ENCODE measurements at regions not wholly inside any gene's neighbourhood (a gene's known extent, or its start where the extent isn't known, plus 50 kb on each side); places are given as distances from the start of the nearest gene placed in this dataset.
"Not testable (repeated sequence)": the region's sequence is repeated elsewhere in the genome, so short reads cannot be mapped to it uniquely, and the experiment has no call there.

DNA sequence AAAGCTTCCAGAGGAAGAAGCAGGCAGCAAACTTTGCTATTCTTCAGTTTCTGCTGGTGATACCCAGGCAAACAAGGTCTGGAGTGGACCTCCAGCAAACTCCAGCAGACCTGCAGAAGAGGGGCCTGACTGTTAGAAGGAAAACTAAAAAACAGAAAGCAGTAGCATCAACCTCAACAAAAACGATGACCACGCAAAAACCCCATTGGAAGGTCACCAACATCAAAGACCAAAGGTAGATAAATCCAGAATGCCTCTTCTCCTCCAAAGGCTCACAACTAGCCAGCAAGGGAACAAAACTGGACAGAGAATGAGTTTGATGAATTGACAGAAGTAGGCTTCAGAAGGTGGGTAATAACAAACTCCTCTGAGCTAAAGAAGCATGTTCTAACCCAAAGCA is 127.1 kb downstream of the SLITRK1 start:
- H3K27ac ChIP-seq (ENCODE audit: low read depth, low read length); H3K27me3 Mint-ChIP-seq; H3K36me3 ChIP-seq (ENCODE audit: insufficient read depth, low read length); H3K27ac Mint-ChIP-seq; intact Hi-C loops (cut with micrococcal nuclease); H3K4me1 ChIP-seq (ENCODE audit: insufficient read depth, low read length); POLR2A ChIA-PET (ENCODE audit: partially characterized antibody); DNase-seq; CTCF ChIA-PET (ENCODE audit: partially characterized antibody); H3K27me3 ChIP-seq (ENCODE audit: insufficient read depth, low read length); H3K4me3 ChIP-seq (ENCODE audit: low read length in 2 of 2); H3K36me3 Mint-ChIP-seq; H3K4me1 Mint-ChIP-seq; H3K9me3 ChIP-seq (ENCODE audit: control insufficient read depth in 1 of 2, low read length in 2 of 2); H3K4me3 Mint-ChIP-seq: not testable (repeated sequence)
- H3K9me3 Mint-ChIP-seq: peaks cover 0 to 19% (median 5%) of the 10 kb centered on the region in 8 donors

DNA sequence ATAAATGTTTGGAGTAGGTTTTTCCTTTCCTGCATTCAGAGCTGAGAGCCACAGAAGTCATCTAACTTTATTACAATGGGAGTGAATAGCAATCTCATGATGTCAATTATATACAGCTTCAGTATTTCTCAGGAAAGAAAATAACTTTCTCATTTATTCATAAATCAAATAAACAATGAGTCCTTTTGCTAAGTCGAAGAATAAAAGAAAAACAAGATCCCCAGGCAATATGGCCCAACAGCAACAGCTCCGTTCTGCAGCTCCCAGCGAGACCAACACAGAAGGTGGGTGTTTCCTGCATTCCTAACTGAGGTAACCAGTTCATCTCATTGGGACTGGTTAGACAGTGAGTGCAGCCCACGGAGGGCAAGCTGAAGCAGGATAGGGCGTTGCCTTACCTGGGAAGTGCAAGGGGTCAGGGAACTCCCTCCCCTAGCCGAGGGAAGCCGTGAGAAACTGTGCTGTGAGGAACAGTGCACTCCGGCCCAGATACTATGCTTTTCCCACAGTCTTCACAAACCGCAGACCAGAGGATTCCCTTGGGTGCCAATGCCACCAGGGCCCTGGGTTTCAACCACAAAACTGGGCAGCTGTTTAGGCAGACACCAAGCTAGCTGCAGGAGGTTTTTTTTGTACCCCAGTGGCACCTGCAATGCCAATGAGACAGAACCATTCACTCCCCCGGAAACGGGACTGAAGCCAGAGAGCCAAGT is 128.2 kb downstream of the SLITRK1 start:
- intact Hi-C loops (cut with micrococcal nuclease): no loop called here
- Mint-ChIP-seq H3K4me3 (no peak overlapping the region), H3K36me3 (no peaks in the 10 kb centered on the region), H3K27me3 (no peaks in the 10 kb centered on the region), H3K27ac (no peak overlapping the region), H3K9me3 (peaks cover 0 to 16% (median 6%) of the 10 kb centered on the region in 8 donors), H3K4me1 (no peaks in the 10 kb centered on the region)
- Histone ChIP-seq H3K9me3 (ENCODE audit: control insufficient read depth in 1 of 2, low read length in 2 of 2) (no peaks in the 10 kb centered on the region), H3K4me3 (ENCODE audit: low read length in 2 of 2) (no peak overlapping the region), H3K36me3 (ENCODE audit: insufficient read depth, low read length) (no peaks in the 10 kb centered on the region), H3K27ac (ENCODE audit: low read depth, low read length) (no peak overlapping the region), H3K4me1 (ENCODE audit: insufficient read depth, low read length) (no peaks in the 10 kb centered on the region), H3K27me3 (ENCODE audit: insufficient read depth, low read length) (no peaks in the 10 kb centered on the region)
- DNase-seq: no peak
- ChIA-PET POLR2A (ENCODE audit: partially characterized antibody) (no interaction called here), CTCF (ENCODE audit: partially characterized antibody) (no interaction called here)

DNA sequence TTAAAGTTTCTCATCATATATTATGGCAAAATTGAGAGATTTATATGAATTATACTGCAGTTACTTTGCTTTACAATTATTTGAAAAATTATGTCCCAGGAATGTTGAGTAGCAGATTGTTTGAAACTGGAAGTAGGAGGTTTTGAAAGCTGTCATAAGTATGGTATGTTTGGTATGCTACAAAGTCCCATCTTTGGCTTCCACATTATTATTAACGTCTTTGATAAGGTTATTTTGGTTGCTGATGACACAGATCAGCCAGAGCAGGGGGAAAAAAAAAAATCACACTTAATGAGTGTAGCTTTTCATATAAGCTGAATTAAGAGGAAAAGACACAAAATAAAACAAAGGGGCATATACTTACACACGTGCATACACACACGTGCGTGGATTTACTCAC is 130.1 kb downstream of the SLITRK1 start:
- Mint-ChIP-seq H3K4me3 (no peak overlapping the region), H3K36me3 (no peaks in the 10 kb centered on the region), H3K27me3 (no peaks in the 10 kb centered on the region), H3K4me1 (no peaks in the 10 kb centered on the region), H3K9me3 (peaks cover 0 to 15% (median 5%) of the 10 kb centered on the region in 8 donors), H3K27ac (no peak overlapping the region)
- DNase-seq: no peak
- Histone ChIP-seq H3K36me3 (ENCODE audit: insufficient read depth, low read length) (no peaks in the 10 kb centered on the region), H3K27me3 (ENCODE audit: insufficient read depth, low read length) (no peaks in the 10 kb centered on the region), H3K4me1 (ENCODE audit: insufficient read depth, low read length) (no peaks in the 10 kb centered on the region), H3K9me3 (ENCODE audit: control insufficient read depth in 1 of 2, low read length in 2 of 2) (no peaks in the 10 kb centered on the region), H3K27ac (ENCODE audit: low read depth, low read length) (no peak overlapping the region), H3K4me3 (ENCODE audit: low read length in 2 of 2) (no peak overlapping the region)
- ChIA-PET POLR2A (ENCODE audit: partially characterized antibody) (no interaction called here), CTCF (ENCODE audit: partially characterized antibody) (no interaction called here)
- intact Hi-C loops (cut with micrococcal nuclease): no loop called here

DNA sequence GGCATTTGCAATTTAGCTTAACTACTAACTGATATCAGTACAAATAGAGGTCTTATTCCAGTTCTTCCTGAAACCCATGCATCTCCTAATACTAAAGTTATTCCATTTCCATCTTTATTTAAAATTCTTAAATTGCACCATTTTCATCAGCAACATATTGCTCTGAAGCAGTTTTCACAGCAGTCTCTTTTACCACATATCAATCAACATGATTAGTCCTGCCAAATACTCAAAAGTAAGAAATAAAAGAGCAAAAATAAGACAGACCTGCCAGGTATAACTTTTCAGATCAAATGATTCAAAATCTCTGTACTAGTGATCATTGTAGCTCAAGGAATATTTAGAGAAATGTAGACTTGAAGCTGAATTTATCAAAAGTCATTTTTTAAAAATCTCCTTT is 141.7 kb downstream of the SLITRK1 start:
- H3K36me3 Mint-ChIP-seq: no peaks in the 10 kb centered on the region
- CTCF ChIA-PET (ENCODE audit: partially characterized antibody): no interaction called here
- intact Hi-C loops (cut with micrococcal nuclease): no loop called here
- H3K4me1 Mint-ChIP-seq: no peaks in the 10 kb centered on the region
- no peak overlapping the region for H3K27ac ChIP-seq (ENCODE audit: low read depth, low read length)
- H3K36me3 ChIP-seq (ENCODE audit: insufficient read depth, low read length): no peaks in the 10 kb centered on the region
- no peak overlapping the region for H3K27ac Mint-ChIP-seq
- no peaks in the 10 kb centered on the region for H3K27me3 ChIP-seq (ENCODE audit: insufficient read depth, low read length)
- peaks cover 0 to 3% (median 0%) of the 10 kb centered on the region in 8 donors for H3K9me3 Mint-ChIP-seq
- no peak overlapping the region for H3K4me3 Mint-ChIP-seq
- no peak for DNase-seq
- POLR2A ChIA-PET (ENCODE audit: partially characterized antibody): no interaction called here
- no peaks in the 10 kb centered on the region for H3K27me3 Mint-ChIP-seq
- no peaks in the 10 kb centered on the region for H3K9me3 ChIP-seq (ENCODE audit: control insufficient read depth in 1 of 2, low read length in 2 of 2)
- H3K4me1 ChIP-seq (ENCODE audit: insufficient read depth, low read length): no peaks in the 10 kb centered on the region
- H3K4me3 ChIP-seq (ENCODE audit: low read length in 2 of 2): no peak overlapping the region

DNA sequence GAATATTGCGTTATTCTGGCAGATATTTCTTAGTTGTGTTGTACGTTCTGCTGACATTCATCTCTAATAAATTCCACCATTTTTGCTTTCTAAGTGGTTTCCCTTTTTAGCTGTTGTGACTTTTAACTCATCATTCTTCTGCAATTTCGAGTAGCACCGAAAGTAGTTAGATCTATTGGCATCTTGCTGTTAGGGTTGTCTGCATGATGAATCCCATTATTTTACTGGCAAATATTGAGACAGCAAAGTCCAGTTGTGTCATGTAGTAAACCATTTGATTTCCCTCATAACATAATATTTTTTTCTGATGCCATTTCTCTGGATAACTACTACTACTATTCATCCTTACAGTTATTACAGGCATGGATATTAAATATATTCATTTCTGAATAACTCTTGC is 143.9 kb downstream of the SLITRK1 start:
- Mint-ChIP-seq H3K27me3 (no peaks in the 10 kb centered on the region), H3K9me3 (no peaks in the 10 kb centered on the region), H3K4me3 (no peak overlapping the region), H3K36me3 (no peaks in the 10 kb centered on the region), H3K4me1 (no peaks in the 10 kb centered on the region), H3K27ac (no peak overlapping the region)
- ChIA-PET CTCF (ENCODE audit: partially characterized antibody) (no interaction called here), POLR2A (ENCODE audit: partially characterized antibody) (no interaction called here)
- intact Hi-C loops (cut with micrococcal nuclease): no loop called here
- Histone ChIP-seq H3K36me3 (ENCODE audit: insufficient read depth, low read length) (no peaks in the 10 kb centered on the region), H3K9me3 (ENCODE audit: control insufficient read depth in 1 of 2, low read length in 2 of 2) (no peaks in the 10 kb centered on the region), H3K4me3 (ENCODE audit: low read length in 2 of 2) (no peak overlapping the region), H3K27ac (ENCODE audit: low read depth, low read length) (no peak overlapping the region), H3K4me1 (ENCODE audit: insufficient read depth, low read length) (no peaks in the 10 kb centered on the region), H3K27me3 (ENCODE audit: insufficient read depth, low read length) (no peaks in the 10 kb centered on the region)
- no peak for DNase-seq

DNA sequence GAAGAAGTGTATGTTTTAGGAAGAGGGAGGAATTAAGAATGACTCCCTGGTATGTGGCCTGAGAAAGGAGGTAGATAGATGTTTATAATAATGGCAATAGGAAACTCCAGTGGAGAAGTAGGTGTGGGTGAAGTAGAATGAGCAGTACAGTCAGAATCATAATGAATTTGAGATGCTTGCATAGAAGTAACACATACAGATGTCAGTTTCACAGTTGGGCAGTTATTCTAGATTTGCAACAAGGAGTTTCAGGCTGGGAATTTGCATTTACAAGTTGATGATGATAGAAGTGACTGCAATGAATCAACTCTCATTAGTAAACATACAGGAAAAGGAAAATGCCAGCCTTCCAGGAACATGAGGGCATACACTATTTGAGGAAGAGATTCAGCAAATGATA is 149.0 kb downstream of the SLITRK1 start:
- Histone ChIP-seq H3K9me3 (ENCODE audit: control insufficient read depth in 1 of 2, low read length in 2 of 2) (no peaks in the 10 kb centered on the region), H3K27ac (ENCODE audit: low read depth, low read length) (no peak overlapping the region), H3K4me3 (ENCODE audit: low read length in 2 of 2) (no peak overlapping the region), H3K4me1 (ENCODE audit: insufficient read depth, low read length) (no peaks in the 10 kb centered on the region), H3K27me3 (ENCODE audit: insufficient read depth, low read length) (no peaks in the 10 kb centered on the region), H3K36me3 (ENCODE audit: insufficient read depth, low read length) (no peaks in the 10 kb centered on the region)
- Mint-ChIP-seq H3K27me3 (no peaks in the 10 kb centered on the region), H3K4me3 (no peak overlapping the region), H3K36me3 (no peaks in the 10 kb centered on the region), H3K4me1 (no peaks in the 10 kb centered on the region), H3K9me3 (peaks cover 0 to 3% (median 0%) of the 10 kb centered on the region in 8 donors), H3K27ac (no peak overlapping the region)
- no peak for DNase-seq
- ChIA-PET POLR2A (ENCODE audit: partially characterized antibody) (no interaction called here), CTCF (ENCODE audit: partially characterized antibody) (no interaction called here)
- intact Hi-C loops (cut with micrococcal nuclease): no loop called here

DNA sequence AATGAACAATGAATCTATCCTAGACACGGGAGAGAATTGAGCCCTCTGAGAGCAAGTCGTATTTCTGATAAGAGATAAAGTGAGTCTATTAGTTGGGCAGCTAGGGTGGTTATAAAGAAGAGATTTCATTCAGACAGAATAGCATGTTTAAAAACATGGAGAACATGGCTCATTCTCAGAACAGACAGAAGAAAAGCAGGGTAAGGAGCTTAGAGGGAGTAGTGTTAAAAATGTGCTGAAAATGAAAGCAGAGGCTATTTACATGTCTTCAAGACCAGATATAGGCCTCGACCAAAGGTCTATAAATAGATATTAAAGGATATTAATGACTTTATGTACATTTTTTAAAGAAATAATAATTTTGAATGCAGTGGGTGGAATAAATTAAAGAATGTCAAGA is 149.5 kb downstream of the SLITRK1 start:
- H3K36me3 Mint-ChIP-seq: no peaks in the 10 kb centered on the region
- CTCF ChIA-PET (ENCODE audit: partially characterized antibody): no interaction called here
- intact Hi-C loops (cut with micrococcal nuclease): no loop called here
- no peak for DNase-seq
- H3K27ac Mint-ChIP-seq: no peak overlapping the region
- Histone ChIP-seq H3K9me3 (ENCODE audit: control insufficient read depth in 1 of 2, low read length in 2 of 2) (no peaks in the 10 kb centered on the region), H3K4me3 (ENCODE audit: low read length in 2 of 2) (no peak overlapping the region), H3K27me3 (ENCODE audit: insufficient read depth, low read length) (no peaks in the 10 kb centered on the region), H3K27ac (ENCODE audit: low read depth, low read length) (no peak overlapping the region), H3K36me3 (ENCODE audit: insufficient read depth, low read length) (no peaks in the 10 kb centered on the region), H3K4me1 (ENCODE audit: insufficient read depth, low read length) (no peaks in the 10 kb centered on the region)
- no peaks in the 10 kb centered on the region for H3K27me3 Mint-ChIP-seq
- H3K4me1 Mint-ChIP-seq: no peaks in the 10 kb centered on the region
- peaks cover 0 to 3% (median 0%) of the 10 kb centered on the region in 8 donors for H3K9me3 Mint-ChIP-seq
- no peak overlapping the region for H3K4me3 Mint-ChIP-seq
- POLR2A ChIA-PET (ENCODE audit: partially characterized antibody): no interaction called here

DNA sequence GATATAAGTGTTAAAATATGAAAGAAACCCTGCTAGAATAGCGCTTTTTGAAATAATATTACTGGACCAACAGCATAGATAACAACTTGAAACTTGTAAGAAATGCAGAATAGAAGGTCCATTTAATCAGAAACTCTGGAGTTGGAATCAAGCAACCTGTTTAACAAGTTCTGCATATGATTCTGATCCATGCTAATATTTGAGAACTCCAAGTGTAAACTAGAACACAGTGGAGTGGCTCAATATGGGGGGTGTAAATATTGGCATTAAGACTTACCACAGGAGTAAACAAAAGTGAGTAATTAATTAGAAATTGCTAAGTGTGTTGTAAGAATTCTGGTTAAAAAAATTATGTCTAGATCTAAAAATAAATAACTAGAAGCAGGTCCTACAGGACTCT is 151.2 kb downstream of the SLITRK1 start:
- CTCF ChIA-PET (ENCODE audit: partially characterized antibody): no interaction called here
- no peaks in the 10 kb centered on the region for H3K27me3 Mint-ChIP-seq
- Histone ChIP-seq H3K9me3 (ENCODE audit: control insufficient read depth in 1 of 2, low read length in 2 of 2) (no peaks in the 10 kb centered on the region), H3K4me1 (ENCODE audit: insufficient read depth, low read length) (no peaks in the 10 kb centered on the region), H3K36me3 (ENCODE audit: insufficient read depth, low read length) (no peaks in the 10 kb centered on the region), H3K27ac (ENCODE audit: low read depth, low read length) (no peak overlapping the region), H3K27me3 (ENCODE audit: insufficient read depth, low read length) (no peaks in the 10 kb centered on the region), H3K4me3 (ENCODE audit: low read length in 2 of 2) (no peak overlapping the region)
- H3K36me3 Mint-ChIP-seq: no peaks in the 10 kb centered on the region
- no peaks in the 10 kb centered on the region for H3K4me1 Mint-ChIP-seq
- DNase-seq: no peak
- H3K4me3 Mint-ChIP-seq: no peak overlapping the region
- peaks cover 0 to 3% (median 0%) of the 10 kb centered on the region in 8 donors for H3K9me3 Mint-ChIP-seq
- POLR2A ChIA-PET (ENCODE audit: partially characterized antibody): no interaction called here
- no peak overlapping the region for H3K27ac Mint-ChIP-seq
- intact Hi-C loops (cut with micrococcal nuclease): no loop called here

Measured in CD4-positive, alpha-beta memory T cell (primary cell).